ENCODE measurements at regions not wholly inside any gene's neighbourhood (a gene's known extent, or its start where the extent isn't known, plus 50 kb on each side); places are given as distances from the start of the nearest gene placed in this dataset.
"Not testable (repeated sequence)": the region's sequence is repeated elsewhere in the genome, so short reads cannot be mapped to it uniquely, and the experiment has no call there.

DNA sequence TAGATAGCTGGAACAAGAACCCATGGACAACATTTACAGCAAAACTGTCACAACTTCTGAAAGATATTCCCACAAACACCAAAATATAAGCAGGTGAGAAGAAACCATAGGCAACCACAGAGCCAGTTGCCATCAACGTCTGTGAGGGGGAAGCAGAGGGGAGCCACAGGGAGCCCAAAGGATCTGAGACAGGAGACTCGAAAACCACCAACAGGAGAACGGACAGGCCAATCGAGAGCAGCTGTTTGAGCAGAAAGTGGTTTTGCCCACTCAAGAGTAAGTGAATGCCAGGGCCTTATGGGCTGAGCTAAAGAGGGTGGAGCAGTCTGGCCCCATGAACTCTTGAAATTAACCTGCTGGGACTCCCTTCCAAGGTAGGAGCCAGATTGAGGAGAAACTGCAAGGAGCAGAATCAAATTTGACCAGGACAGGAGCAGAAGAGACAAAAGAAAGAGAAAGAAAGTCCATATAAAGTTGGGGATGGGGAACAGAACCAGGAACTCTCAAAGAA is 195.4 kb downstream of the ANKRD60 start:
- DNase-seq = no peak

DNA sequence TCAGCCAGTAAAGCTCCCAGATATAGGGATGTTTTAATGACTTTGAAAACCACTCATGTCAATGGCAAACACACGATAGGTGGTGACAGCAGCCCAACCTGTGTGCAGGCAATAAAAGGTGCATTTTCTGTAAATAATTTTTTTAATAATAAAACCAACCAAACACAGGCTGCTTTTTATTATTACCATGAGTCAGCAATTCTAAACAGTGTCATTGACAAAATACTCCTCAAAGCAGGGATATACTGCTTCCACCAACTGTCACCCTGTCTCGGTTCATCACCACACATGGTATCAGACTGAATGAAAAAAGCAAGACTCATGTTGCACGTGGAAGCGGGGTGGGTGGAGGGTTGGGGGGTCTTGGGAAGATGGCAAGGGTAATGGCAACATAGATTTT is 195.9 kb downstream of the ANKRD60 start:
- no peak for DNase-seq

DNA sequence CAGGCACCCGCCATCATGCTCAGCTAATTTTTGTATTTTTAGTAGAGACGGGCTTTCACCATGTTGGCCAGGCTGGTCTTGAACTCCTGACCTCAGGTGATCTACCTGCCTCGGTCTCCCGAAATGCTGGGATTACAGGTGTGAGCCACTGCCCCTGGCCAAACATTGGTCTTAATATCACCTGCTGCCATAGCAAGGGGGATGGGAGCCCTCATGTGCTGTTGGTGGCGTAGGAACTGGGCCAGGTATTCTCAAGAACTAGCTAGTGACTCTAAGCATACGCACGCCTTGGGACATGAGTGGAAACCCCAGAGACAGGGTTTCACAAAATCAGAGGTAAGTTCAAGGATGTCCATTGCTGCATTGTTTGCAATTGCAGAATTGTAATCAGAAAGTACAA is 197.1 kb downstream of the ANKRD60 start:
- DNase-seq = not testable (repeated sequence)

DNA sequence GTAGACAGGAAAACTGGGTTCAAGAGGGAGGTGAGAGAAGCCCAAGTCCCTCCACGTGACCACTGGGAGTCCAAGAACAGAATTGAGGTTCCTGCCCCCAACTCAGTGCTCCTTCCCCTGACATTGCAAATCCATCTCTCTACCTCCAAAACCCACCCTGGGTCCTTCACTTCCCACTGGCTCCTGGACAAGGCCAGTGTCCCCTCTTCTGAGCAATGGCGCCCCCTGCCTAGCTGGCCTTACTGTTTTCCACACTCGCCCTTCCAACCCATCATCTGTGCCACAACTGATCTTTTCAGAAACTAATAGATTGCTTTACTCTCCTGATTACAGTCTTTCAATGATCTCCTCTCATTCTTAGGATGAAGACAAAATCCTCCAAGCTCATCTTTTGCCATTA is 200.3 kb downstream of the ANKRD60 start:
- DNase-seq = no peak

DNA sequence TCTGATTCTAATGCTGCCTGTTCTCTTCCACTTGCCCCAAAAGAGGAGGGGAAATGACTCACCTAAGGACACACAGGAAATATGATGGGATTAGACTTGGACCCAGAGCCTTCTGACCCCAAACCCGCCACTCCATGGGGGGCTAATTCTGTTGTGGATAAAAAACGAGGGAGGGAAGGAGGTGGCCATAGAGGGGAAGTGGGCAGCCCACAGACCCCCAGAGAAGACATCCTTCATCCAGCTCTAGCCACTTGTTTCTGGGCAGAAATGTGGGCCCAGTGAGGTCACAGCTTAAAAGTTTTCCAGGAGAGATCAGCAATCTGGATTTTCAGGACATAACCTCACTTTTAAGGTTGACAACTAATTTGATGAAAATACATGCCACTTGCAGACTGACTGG is 202.1 kb downstream of the ANKRD60 start:
- no peak for DNase-seq

DNA sequence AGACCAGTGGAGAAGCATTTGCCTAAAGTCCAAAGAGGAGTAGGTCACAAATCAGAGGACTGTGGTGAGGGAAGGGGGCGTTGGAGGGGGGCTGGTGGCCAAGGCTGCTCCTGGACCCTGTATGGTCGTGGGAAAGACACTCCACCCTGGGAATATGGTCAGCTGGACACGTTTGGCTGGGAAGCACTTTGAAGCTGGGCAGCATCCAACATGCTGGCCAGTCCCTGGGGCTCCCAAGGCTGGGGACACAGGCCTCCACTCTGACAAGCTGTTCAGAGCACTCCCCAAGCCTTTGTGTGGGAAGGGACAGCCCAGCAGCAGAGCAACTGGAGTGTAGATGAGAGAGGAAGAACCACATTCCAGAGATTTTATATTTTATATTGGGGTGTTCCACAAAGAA is 203.2 kb downstream of the ANKRD60 start:
- DNase-seq = no peak

DNA sequence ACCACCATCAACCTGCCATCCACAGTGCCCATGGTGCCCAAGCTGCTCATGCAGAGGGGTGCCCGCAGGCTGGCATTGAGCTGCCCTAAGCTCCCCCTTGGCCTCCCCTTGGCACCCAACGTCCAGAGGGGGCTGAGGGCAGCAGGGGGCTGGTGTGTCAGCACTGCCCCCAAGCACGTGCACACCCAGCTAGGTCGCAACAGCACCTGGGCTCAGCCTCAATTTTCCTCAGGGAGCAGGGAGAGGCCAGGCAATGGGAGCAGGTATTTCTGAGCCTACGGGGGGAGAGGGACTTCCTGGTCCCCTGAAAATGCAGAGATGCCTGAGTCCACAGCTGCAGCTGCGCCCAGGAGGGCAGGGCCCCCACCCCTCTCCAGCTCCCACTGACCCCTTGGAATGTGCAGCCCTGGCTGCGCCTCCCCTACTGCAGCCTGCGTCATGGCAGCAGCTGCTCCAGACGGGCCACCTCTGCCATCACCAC is 204.2 kb downstream of the ANKRD60 start:
- no peak for DNase-seq

DNA sequence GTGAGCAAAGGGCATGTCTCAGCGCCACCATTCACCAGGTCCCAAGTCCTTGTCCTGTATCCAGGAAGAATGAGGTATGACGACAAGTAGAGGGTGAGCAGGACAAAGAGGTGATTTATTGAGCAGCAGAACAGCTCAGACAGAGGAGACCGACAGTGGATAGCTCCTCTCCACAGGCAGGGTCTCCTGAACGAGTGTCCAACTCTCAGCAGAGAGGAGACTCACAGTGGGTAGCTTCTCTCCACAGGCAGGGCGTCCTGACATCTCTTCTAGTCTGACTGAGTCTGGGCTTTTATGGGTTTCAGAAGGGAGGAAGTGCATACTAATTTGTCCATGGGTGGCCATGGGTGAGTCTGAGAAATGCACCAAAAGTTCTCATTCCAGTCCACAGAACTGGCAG is 204.7 kb downstream of the ANKRD60 start:
- DNase-seq = no peak

DNA sequence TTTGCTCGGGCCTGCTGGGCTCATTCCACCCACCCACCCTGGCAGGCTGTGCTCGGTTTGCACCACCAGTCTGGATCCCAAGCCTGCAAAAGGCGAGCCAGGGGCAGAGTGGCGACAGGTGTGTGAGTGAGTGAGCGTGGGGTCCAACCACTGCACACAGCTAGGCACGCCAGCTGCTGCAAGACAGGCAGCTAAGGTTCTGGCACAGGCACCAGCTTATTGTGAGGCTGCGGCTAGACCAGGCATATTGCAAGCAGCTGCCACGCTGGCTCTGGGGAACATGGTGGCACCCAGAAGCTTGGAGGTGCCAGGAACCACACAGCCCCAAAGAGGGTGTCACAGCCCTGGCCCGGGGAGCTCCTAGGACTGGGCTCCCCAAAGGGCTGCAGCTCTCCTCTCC is 205.1 kb downstream of the ANKRD60 start:
- no peak for DNase-seq

DNA sequence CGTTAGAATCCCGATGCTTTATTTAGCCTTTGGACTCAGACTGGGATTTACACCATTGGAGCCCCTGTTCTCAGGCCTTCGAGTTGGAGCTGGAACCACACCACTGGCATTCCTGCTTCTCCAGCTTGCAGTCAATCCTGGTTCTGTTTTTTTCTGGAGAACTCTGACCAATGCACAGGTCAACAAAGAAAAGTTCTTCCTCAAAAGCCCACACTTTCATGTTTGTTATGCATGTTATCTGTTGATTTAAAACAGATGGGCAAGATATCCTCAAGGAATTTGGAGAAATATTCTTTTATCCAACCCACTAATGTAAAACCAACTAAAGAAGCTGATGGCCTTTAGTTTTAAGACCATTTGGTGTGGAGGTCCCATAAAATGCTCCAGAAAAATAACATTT is 205.7 kb downstream of the ANKRD60 start:
- no peak for DNase-seq

DNA sequence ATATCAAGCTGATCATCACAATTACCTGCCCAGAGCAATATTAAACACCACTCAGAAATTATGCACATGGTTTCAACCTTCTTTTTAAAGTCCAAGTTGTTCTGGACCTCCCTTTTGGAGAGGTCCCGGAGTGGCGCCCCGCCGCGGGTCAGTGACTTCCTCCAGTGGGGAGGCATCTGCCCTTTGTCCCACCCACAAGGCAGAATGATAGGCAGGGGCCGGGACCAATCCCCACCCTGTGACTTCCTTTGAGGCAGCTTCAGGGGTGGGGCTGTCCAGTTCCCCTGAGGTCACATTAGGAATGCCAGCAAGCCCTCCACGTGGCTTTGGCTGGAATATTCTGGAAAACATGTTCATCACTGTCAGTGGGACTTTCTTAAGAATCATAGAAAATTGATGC is 207.0 kb downstream of the ANKRD60 start:
- no peak for DNase-seq

DNA sequence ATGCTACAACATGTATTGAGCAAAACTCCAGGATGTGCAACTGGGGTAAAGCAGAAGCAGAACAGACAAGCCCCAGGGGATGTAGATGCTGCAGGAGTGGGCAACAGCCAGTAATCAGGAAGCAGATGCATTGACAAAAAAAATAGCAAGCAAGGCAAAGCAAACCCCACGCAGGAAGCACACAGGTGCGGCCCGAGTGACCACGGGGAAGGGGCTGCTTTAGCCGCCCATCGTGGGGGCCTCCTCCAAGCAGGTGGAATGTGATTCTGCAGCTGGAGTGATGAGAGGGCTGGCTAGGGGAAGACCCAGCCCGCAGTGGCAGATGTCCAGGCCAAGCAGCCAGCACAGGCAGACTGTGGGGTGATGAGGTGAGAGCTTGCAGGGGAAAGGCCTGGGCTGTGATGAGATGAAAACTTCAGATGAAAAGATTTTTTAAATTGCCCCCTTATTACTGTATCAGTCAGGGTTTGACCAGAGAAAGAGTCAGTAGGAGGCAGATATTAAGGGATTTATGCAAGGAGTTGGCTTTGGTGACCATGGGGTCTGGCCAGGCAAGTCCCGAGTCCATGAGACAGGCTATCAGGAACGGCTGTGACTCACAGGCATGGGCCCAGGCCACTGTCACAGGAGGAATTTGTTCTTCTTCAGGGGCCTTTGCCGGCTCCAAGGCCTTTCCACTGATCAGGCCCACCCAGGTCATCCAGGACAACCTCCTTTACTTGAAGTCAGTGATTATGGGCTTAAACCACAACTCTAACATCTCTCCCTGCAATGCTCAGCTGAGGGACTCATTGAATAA is 207.6 kb downstream of the ANKRD60 start:
- DNase-seq = no peak

DNA sequence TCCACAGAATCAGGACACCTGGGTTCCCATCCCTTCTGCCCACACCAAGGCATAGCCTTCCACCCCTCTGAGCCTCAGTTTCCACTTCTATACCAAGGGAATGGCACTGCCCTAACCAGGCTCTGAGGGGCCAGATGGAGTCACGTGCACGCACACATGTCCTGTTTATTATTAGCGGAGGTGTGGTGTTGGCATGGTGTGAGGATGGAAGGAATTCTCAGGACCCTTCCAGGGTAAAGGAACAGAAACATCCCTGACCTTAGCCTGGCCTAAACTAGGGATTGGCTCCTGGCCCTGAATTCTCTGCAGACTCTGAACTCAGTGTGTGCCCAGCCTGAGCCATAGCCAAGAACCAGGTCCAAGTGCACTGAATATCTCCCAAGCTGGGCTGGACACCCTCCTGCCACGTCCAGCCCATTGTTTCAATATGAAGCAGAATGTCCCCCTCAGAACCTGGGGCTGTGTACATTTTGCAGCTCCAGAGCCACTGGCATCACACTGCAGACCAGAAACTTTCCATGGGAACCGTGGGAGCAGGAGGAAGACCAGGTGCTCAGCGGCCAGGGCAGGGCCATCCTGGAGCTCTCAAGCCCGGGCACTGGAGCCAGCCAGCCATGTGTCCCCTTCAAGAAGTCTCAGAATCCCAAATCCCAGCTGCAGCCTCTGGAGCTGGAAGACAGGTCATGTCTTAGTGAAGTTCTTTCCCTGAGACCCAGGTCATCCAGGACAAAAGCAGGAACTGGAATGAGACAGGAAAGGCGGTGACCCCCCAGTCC is 208.4 kb downstream of the ANKRD60 start:
- DNase-seq = no peak

DNA sequence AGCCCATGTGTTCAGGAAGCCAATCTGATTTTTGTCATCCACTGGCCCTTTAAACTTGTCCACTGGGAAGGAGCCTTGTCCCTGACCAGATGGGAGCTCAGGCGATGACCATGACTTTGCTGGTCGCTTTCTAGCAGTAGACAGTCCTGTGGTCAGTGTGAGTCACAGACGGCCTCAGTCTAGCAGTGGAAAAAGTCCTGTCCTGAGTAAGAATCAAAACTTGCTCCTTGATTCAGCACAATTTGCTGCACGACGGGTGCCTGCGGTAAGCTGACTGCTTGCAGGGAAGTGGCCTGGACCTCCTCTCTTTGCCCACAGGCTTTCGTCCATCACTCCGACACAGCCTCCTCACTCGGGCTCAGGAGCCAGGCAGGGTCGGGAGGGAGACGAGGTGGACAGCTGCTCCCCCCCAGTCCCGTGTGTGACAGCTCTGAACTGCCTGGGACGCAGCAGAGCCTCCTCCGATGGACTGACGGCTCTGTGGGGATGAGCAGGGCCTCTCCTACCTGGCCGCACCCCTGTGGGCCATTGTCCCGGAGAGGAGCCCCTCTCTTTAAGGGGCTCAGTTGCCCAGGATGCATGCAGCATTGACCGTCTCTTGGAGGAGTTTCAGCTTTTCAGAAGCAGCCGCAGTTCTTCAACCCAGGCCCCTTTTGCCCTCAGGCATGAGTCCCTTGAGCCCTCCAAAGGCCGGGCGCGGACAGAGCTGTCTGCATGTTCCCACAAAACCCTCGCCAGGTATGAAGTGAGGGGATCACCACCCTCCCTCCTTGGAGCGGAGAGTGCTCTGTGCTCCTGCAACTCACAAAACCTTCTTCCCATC is 209.2 kb downstream of the ANKRD60 start:
- no peak for DNase-seq

DNA sequence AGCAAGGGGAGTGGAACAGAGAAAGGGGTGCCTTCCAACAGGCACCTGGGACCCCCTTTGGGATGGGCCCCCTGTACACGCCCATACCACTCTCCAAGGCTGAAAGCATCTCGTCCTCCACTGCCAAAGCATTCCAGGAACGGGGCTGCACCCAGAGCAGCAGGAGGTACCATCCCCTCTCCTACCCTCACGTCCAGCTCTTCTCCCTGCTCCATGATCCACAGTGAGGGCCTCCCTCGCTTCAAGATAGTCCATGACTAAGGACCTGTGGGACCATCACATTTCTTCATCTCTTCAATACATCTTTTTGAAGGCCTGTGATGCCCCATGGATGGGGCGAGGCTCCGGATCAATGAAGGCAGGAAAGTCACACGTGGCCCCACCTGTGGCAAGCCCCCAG is 209.9 kb downstream of the ANKRD60 start:
- DNase-seq = no peak

DNA sequence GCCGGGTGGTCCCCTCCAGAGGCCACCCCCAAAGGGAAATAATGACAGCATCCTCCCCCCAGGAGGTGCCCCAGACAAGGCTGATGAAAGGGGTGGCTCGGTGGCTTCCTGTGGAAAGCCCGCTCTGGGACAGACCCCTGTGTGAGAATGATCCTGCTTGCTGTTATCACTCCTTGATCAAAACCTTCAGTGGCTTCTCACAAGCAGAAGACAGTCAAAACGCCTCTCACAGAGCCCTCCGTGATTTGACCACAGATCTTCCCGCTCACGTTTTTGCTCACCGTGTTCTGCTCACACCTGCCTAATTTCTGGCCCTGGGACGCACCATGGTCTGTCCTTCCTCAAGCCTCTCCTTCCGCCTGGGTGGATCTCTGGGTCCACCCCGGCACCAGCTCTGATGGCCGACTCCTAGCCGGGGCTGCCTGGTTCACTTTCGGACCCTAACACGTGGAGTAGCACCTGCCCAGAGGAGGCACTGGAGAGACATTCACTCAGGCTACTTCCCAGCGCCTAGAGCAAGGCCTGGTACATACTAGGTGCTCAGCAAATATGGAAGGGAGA is 210.4 kb downstream of the ANKRD60 start:
- no peak for DNase-seq

DNA sequence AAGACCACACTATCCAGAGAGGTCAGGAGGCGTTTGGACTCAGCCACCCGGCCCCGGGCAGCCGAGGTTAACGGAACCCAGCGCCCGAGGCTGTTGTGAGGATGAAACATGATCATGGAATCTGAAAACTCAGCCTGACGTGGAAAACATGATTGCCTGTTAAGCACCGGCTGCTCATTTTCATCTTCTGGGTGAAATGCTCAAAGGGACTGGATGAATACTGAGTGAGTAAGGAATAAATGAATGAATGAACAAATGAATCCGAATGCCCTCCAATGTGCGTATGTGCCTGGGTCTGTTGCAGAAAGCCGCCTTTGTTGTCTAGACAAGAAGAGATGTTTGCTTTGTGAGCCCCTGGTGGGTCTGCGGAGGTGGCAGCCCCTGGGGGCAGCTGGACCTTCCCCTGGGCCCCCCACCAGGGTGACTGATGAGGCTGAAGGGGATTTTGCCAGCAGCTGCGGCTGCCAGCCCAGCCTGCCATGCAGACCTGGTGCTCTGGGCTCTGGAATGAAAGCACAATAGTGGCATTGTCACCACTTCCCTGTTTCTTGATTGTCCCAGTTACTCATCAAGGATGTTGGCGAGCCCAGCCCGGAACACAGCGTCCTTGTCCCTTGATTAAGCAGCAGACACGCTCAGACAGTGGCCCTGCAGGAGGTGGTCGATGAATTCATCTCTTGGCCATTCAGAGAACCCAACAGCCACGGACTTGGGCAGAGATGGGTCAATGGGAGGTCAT is 211.1 kb downstream of the ANKRD60 start:
- DNase-seq = no peak

DNA sequence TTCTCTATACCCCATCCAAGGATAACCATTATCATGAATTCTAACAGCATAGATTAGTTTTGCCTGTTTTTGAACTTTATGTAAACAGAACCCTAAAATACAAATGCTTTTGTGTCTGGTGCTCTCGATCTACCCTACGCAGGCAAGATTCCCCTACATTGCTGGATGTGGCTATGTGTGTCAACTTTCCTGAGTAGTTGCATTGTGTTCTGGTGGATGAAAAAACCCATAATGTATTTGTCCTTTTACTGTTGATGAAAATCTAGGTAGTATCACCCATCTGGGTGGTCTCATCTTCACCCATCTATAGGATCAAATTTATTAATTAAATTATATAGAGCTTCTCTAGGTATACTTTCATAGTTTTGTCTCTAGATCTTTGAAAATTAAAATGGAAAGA is 211.7 kb downstream of the ANKRD60 start:
- no peak for DNase-seq

DNA sequence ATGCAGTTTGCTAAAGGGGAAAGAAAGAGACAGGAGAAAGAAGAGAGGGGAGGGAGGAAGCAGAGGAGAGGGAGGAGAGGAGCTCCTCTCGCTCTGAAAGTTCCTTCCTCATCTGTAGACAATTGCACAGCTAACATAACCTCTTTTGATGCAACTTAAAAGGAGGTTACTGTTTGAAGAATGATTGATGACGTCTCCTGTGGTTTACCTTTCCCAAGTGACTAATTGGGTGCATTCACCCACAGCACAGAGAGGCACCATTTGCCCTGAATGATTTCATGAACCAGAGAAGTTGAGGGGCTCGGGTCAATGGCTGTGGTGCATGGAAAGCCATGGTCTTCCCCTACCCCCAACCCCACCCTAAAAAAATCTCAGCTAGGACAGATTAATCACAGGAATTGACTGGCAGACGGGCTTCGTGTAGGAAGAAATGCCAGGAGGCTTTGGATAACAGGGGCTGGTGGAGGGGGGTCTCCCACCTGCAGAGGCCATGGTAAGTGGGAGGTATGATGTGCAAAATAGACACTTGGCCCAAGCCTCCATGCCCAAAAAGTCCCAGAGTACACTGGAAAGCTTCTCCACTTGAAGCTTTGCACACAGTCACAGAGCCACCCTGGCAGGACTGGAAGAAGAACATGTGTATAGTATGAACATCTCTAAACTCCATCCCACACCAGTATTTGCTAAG is 213.7 kb downstream of the ANKRD60 start:
- no peak for DNase-seq

DNA sequence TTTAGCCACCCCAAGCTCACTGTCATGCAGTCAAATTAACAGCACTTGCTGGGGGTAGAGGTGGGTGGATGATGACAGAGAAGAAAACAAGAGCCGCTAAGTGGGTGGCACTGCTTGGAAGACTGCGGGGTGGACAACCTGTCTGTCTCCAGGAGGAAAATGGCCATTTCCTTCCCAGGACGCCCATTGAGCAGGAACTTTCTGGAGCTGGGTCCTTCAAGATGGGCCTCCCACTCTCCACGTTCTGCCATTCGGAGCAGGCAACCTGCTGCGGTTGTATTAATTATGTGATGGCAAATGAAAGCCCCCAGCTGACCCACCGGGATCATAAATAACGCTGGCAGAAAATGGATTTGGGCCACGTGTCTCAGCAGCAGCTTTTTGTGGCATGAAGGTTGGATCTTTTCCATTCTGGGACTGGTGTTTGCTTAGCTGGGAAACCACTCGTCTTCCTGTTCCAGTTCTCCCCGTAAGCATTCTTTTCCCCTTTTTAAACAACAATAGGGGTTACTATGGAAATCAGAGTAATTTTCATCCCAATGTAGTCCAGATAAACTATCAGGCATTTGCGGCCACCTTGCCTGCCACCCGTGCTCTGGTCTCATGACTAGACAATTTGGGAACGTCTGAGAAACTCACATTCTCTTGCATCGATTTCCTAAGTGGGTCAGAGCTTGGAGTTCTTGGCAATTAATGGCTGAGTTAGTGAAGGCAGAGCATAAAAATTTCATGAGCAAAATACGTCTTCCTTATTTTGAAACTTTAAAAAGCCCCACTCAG is 215.5 kb downstream of the ANKRD60 start:
- no peak for DNase-seq

Data from NCI-H1436 (cell line).